Activated naive CD8-positive, alpha-beta T cell treated with anti-CD3 and anti-CD28 coated beads, Interleukin-2, amount 10 ng/mL, durations not matched to agents 7 days and 5 days (primary cell): ENCODE measurements at regions not wholly inside any gene's neighbourhood (a gene's known extent, or its start where the extent isn't known, plus 50 kb on each side); places are given as distances from the start of the nearest gene placed in this dataset.

Experiments used
- ATAC-seq: fragments of 150-1000 bp; cut with Tn5 transposase; one replicate; pipeline ENCODE4 v1.10.0; 2021; ENCODE audit warnings: low read depth, moderate library complexity
- POLR2A ChIA-PET: fragments of 350-600 bp; sonication (Branson Sonifier 250); formaldehyde crosslinking; loops from one replicate; lab custom pipeline; 2021; ENCODE audit warnings: antibody characterized with exemption; lab: Charles Lee
- DNase-seq: peaks from one replicate; pipeline ENCODE4 v3.0.0; 2021
- H3K27ac Mint-ChIP-seq: one replicate; pipeline ENCODE4 v1.8.0; 2022; ENCODE audit warnings: mild to moderate bottlenecking, mixed read lengths
- H3K27me3 Mint-ChIP-seq: one replicate; pipeline ENCODE4 v1.8.0; 2022; ENCODE audit warnings: mild to moderate bottlenecking, moderate library complexity, mixed read lengths
- H3K36me3 Mint-ChIP-seq: one replicate; pipeline ENCODE4 v1.8.0; 2021; ENCODE audit warnings: mild to moderate bottlenecking, mixed read lengths
- H3K4me1 Mint-ChIP-seq: one replicate; pipeline ENCODE4 v1.8.0; 2021; ENCODE audit warnings: mixed read lengths
- H3K4me3 Mint-ChIP-seq: one replicate; pipeline ENCODE4 v1.8.0; 2022; ENCODE audit warnings: mild to moderate bottlenecking, moderate library complexity, mixed read lengths
- H3K9me3 Mint-ChIP-seq: one replicate; pipeline ENCODE4 v1.8.0; 2021; ENCODE audit warnings: mixed read lengths

DNA sequence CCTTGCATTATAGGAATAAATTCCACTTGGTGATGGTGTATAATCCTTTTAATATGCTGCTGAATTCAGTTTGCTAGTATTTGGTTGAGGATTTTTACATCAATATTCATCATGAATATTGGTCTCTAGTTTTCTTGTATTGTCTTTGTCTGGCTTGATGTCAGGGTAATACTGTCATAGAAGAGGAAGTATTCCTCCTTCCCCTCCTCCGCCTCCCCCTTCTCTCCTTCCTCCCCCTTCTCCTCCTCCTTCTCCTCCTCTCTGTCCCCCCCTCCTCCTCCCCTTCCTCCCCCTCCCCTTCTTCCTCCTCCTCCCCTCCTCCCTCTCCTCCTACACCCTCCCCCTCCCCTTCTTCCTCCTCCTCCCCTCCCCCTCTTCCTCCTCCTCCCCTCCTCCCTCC is 65.8 kb downstream of the RGS12 start:
- Mint-ChIP-seq H3K27ac (no peak overlapping the region), H3K4me1 (no peaks in the 10 kb centered on the region), H3K9me3 (no peaks in the 10 kb centered on the region), H3K36me3 (no peaks in the 10 kb centered on the region), H3K4me3 (no peak overlapping the region), H3K27me3 (peaks cover 29% of the 10 kb centered on the region)
- DNase-seq (no peak), ATAC-seq (no peak)
- POLR2A ChIA-PET, result no interaction called here

DNA sequence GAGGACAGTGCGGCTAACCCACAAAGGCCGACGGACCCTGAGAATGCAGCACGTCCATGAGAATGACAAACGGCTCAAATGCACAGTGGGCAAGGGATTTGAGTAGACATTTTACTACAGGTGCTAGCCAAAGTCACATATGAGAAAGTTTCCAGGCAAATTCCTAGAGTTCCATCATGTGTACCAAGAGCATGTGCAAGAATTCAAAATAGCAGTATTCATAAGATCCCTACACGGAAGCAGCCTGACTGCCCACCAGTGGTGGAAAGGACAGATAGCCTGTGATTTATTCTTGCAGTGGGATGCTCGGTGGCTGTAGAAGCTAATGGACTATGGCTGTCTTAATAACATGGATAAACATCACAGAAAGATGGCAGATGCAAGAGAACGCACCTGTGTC is 68.0 kb downstream of the RGS12 start:
- H3K36me3 Mint-ChIP-seq, result no peaks in the 10 kb centered on the region
- no peak overlapping the region for H3K27ac Mint-ChIP-seq
- H3K4me3 Mint-ChIP-seq, result no peak overlapping the region
- ATAC-seq, result no peak
- peaks cover 29% of the 10 kb centered on the region for H3K27me3 Mint-ChIP-seq
- H3K9me3 Mint-ChIP-seq, result no peaks in the 10 kb centered on the region
- POLR2A ChIA-PET, result no interaction called here
- DNase-seq, result no peak
- H3K4me1 Mint-ChIP-seq, result no peaks in the 10 kb centered on the region

DNA sequence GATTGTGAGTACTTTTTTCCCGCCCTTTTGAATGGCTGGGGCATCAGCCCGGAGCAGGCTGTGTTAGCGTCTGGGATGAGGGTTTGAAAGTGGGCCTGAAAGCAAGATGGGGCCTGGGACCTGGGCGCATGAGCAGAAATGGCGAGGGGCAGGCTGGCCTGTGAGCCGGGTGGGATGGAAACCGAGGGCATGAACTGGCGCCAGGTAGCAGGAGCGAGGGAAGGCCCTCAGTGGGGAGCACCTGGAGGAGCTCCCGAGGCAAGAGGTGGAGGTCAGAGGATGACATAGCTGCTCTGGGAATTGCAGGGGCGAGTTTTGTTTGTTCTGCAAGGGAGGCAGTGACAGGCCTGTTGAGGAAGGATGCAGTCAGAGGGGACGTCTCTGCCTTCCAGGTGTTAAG is 68.6 kb downstream of the RGS12 start:
- POLR2A ChIA-PET, result no interaction called here
- no peaks in the 10 kb centered on the region for H3K4me1 Mint-ChIP-seq
- H3K27me3 Mint-ChIP-seq, result peaks cover 29% of the 10 kb centered on the region
- ATAC-seq (no peak), DNase-seq (no peak)
- no peaks in the 10 kb centered on the region for H3K9me3 Mint-ChIP-seq
- no peak overlapping the region for H3K27ac Mint-ChIP-seq
- no peaks in the 10 kb centered on the region for H3K36me3 Mint-ChIP-seq
- H3K4me3 Mint-ChIP-seq, result no peak overlapping the region

DNA sequence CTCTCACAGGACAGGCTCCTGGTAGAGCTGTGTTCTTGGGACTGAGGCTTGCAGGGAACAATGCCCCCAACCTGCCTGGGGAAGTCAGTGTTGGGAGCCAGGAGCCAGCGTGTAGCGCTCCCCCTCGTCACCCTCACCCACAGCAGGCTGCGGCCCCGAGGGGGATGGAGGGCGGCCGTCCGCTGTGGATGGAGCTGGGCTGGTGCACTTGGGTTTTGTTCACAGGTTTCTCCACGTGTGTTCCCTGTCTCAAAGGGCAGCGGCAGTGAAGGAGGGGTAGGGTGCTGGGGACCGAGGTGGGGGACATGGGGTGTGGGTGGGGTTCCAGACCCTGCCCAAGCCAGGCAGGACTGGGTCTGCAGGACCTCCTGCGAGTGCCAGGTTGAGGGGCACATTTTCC is 69.1 kb downstream of the RGS12 start:
- Mint-ChIP-seq H3K4me1 (no peaks in the 10 kb centered on the region), H3K36me3 (no peaks in the 10 kb centered on the region), H3K4me3 (no peak overlapping the region), H3K27me3 (peaks cover 29% of the 10 kb centered on the region), H3K9me3 (no peaks in the 10 kb centered on the region), H3K27ac (no peak overlapping the region)
- DNase-seq, result no peak
- POLR2A ChIA-PET, result no interaction called here
- no peak for ATAC-seq

DNA sequence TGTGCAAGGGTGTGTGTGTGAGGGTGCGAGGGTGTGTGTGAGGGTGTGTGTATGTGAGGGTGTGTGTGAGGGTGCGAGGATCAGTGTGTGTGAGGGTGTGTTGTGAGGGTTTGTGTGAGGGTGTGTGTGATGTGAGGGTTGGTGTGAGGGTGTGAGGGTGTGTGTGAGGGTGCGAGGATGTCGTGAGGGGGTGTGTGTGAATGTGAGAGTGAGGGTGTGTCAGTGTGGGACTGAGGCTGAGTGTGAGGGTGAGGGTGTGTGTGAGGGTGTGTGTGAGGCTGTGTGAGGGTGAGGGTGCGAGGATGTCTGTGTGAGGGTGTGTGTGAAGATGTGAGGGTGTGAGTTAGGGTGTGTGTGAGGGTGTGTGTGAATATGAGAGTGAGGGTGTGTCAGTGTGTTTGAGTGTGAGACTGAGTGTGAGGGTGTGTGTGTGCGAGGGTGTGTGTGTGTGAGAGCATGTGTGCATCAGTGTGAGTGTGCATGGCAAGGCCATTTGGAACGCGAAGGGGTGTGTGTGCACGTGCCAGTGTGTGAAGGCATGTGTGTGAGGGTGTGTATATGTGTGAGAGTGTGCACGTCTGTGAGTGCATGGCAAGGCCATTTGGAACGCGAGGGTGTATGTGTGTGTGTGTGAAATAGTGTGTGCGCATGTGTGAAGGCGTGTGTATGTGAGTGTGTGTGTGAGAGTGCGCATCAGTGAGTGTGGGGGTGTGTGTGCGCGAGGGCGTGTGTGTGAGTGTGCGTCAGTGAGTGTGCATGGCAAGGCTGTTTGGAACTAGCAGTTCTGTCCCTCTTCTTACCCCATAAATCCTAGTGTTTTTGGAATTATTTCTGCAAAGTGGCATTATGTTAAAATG is 69.8 kb downstream of the RGS12 start:
- ATAC-seq (no peak), DNase-seq (no peak)
- POLR2A ChIA-PET, result no interaction called here
- H3K4me3 Mint-ChIP-seq, result no peak overlapping the region
- H3K36me3 Mint-ChIP-seq, result no peaks in the 10 kb centered on the region
- peaks cover 21% of the 10 kb centered on the region for H3K27me3 Mint-ChIP-seq
- H3K27ac Mint-ChIP-seq, result no peak overlapping the region
- H3K9me3 Mint-ChIP-seq, result no peaks in the 10 kb centered on the region
- no peaks in the 10 kb centered on the region for H3K4me1 Mint-ChIP-seq

DNA sequence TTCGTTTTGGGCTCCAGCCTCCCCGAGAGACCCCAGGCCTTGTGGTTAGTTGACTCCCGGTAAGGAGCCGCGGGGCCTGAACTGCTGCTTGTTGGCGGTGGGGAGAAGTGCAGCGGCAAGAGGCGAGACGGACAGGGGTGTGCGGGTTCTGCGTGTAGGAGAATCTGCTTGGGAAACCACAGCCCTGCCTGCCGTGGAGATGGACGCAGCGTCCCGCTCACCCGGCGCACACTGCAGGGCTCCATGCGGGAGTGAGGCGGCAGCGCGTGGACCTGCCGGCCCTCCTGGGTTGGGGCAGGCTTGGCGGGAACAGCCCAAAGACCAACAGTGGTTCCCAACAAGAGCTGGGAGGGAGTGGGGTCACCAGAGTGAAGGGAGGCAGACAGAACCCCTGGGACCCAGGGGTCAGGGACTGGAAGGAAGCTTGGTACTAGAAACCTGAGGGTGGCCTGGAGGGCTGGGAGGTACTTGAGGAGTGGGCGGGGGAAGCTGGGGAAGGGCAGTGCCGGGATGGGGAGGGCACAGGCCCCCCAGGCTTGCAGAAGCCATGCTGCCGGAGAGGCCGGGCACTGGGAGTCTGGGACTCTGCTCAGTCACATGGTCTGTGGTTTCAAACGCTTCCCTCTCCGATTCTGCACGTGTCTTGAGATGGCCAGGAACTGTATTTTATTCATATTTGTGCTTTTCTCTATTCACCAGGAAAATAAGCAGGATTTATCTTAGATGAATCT is 70.8 kb downstream of the RGS12 start:
- no peaks in the 10 kb centered on the region for H3K36me3 Mint-ChIP-seq
- no peak for DNase-seq
- no peak overlapping the region for H3K27ac Mint-ChIP-seq
- H3K9me3 Mint-ChIP-seq, result no peaks in the 10 kb centered on the region
- no peak for ATAC-seq
- POLR2A ChIA-PET, result no interaction called here
- H3K4me1 Mint-ChIP-seq, result peaks cover 4% of the 10 kb centered on the region
- peaks cover 16% of the 10 kb centered on the region for H3K27me3 Mint-ChIP-seq
- H3K4me3 Mint-ChIP-seq, result no peak overlapping the region

DNA sequence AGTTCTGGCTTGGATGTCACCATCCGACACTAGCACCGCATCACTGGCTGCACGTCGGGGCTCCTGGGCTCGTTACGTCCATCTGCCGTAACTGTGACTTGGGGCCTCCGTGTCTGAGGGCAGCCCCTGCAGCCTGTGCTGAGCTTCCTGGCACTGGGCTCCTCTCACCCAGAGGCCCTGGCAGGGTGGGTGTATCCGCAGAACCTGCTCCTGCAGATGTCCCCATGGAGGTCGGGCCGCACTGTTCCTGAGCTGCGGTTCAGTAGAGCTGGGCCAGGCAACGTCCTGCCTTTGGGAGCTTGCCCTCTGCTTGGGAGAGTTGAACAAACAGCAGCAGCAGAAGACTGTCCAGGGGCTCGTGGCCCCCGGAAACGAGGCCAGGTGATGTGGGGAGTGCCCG is 71.4 kb downstream of the RGS12 start:
- ATAC-seq, result no peak
- no peaks in the 10 kb centered on the region for H3K36me3 Mint-ChIP-seq
- H3K4me1 Mint-ChIP-seq, result peaks cover 10% of the 10 kb centered on the region
- POLR2A ChIA-PET, result no interaction called here
- H3K4me3 Mint-ChIP-seq, result no peak overlapping the region
- DNase-seq, result no peak
- peaks cover 16% of the 10 kb centered on the region for H3K27me3 Mint-ChIP-seq
- no peak overlapping the region for H3K27ac Mint-ChIP-seq
- no peaks in the 10 kb centered on the region for H3K9me3 Mint-ChIP-seq

DNA sequence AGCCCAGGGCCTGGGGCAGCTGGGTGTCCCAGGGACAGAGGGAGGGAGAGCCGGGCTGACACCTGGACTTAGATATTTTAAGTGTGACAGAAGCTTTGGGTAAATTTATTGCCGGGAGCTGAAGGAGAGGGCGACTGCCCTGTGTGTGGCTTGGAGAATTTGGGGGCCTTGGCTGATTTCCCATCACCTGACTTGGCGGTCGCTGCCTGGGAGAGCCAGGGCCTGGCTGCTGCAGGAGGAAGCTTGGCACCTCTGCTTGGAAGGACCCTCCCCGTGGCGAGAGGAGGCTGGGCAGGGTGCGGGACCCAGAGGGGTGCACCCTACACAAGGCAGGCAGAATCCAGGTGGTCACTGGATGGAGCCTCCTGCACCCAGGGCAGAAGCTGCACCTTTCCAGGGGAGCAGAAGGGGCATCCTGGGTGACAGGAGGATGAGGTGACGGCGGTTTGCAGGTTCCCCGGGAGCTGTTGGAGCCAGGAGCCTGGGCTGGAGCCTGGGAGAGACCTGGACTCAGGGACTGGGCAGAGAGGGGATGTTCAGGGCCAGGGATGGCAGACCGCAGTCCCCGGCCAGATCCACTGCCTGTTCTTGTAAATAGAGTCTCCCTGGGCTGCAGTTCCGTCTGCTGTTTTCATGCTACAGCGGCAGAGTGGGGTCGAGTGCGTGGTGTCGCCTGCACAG is 72.0 kb downstream of the RGS12 start:
- no peak for ATAC-seq
- Mint-ChIP-seq H3K9me3 (no peaks in the 10 kb centered on the region), H3K36me3 (no peaks in the 10 kb centered on the region), H3K4me3 (no peak overlapping the region), H3K27ac (no peak overlapping the region), H3K27me3 (peaks cover 14% of the 10 kb centered on the region), H3K4me1 (peaks cover 16% of the 10 kb centered on the region)
- POLR2A ChIA-PET, result no interaction called here
- DNase-seq, result no peak

DNA sequence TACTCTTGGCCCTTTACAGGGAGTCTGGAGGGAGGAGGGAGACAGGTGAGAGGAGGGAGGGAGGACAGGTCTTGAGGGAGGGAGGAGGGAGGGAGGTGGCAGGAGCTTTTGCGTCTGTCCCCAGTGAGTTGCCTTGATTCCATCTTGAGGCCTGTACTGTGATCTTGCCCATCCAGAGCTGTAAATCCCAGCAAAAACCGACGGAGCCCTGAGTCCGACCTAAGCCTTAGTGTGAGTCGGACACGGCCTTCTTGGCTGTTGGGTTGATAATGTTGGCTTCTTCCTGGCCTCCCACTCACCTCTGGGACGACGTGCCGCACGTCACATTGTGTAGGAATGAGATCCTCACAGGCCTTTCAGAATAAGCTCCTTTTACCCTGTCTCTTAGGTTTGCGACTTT is 72.5 kb downstream of the RGS12 start:
- POLR2A ChIA-PET, result no interaction called here
- Mint-ChIP-seq H3K9me3 (no peaks in the 10 kb centered on the region), H3K27ac (no peak overlapping the region), H3K4me3 (no peak overlapping the region), H3K36me3 (no peaks in the 10 kb centered on the region), H3K4me1 (peaks cover 20% of the 10 kb centered on the region), H3K27me3 (peaks cover 17% of the 10 kb centered on the region)
- DNase-seq, result no peak
- ATAC-seq, result no peak

DNA sequence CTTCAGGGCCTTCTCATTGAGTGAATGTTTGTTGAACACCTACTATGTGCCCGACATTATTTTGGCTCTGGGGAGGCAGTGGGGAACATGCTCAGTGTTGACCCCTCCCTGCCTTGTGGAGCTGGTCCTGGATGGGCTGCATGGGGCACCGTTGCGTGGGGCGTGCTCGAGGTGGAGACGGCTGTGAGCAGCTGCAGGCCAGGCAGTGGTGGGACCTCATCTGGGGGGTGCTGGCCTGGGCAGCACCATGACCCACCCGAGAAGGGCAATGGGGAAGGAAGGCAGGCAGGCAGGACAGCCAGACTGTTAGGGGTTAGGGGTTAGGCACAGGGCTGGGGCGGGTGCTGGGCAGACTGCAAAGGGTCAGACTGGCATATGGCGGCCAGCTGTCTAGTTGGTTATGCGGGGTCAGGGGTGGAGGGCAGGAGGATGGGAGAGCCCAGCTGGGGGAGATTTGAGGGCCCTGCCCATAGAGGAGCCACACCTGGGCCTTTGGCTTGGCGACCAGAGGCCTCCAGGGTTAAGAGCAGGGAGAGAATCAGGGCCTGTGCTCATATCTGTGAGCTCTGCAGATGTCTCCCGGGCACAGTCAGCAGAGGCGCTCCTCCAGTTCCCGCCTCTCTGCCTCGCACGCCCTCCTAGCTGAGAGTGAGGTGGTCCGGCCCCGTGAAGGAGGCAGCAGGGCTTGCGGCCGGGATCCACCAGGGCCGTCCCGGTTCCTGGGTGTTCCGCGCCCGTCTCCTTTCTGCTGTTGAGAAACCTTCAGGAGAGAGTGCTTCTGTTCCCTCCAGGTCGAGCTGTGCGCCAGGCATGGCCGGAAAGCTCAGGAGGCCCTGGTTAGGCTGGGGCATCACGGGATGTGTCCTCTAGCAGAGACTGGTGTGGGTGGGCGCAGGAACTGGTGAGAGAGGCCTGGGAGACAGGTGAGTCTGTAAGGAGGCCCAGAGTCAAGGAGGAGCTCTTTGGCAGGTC is 73.3 kb downstream of the RGS12 start:
- Mint-ChIP-seq H3K27me3 (peaks cover 24% of the 10 kb centered on the region), H3K9me3 (no peaks in the 10 kb centered on the region), H3K36me3 (no peaks in the 10 kb centered on the region), H3K4me3 (no peak overlapping the region), H3K4me1 (peaks cover 20% of the 10 kb centered on the region), H3K27ac (no peak overlapping the region)
- POLR2A ChIA-PET, result no interaction called here
- no peak for DNase-seq
- no peak for ATAC-seq

DNA sequence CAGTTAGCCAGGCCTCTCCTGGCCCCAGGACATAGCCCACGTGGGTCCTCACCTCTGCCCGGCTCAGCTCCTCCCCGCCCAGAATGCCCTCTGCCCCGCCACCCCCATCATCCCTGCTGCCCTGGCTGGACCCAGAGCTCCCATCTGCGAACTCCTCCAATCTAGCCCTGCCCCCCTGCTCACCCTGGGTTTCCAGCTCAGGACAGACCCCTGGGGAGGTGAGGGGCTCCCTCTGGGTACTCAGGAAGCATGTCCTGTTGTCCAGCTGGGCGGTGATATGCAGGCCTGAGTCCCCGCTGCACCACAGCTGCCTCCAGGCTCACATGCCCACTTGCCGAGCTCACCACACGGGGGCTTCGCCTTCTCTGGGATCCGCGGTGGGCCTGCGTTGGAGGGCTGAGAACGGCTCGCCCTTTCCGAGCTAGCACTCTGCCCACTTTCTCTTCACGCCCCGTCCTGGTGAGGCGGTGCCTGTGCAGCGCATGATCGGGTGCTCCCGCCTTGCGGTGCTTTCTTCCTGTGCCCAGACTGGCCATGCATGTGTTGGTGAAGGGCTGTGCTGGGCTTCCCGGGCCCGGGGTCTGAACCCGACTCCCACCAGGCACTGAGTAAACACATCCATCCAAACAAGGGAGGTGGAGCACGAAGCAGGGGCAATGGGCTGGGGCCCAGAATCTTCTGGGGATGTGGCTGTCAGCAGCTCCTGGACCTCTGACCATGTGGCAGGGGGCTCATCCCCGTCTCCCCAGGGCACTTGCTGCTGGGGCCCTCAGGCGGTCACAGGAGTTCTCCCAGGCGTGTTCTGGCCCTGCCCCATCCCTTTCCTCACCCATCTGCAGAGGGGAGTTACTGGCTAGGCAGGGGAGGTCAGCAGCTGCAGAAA is 74.3 kb downstream of the RGS12 start:
- DNase-seq (no peak), ATAC-seq (no peak)
- POLR2A ChIA-PET, result no interaction called here
- H3K27me3 Mint-ChIP-seq, result peaks cover 25% of the 10 kb centered on the region
- H3K9me3 Mint-ChIP-seq, result no peaks in the 10 kb centered on the region
- H3K4me3 Mint-ChIP-seq, result no peak overlapping the region
- no peaks in the 10 kb centered on the region for H3K36me3 Mint-ChIP-seq
- no peak overlapping the region for H3K27ac Mint-ChIP-seq
- peaks cover 20% of the 10 kb centered on the region for H3K4me1 Mint-ChIP-seq

DNA sequence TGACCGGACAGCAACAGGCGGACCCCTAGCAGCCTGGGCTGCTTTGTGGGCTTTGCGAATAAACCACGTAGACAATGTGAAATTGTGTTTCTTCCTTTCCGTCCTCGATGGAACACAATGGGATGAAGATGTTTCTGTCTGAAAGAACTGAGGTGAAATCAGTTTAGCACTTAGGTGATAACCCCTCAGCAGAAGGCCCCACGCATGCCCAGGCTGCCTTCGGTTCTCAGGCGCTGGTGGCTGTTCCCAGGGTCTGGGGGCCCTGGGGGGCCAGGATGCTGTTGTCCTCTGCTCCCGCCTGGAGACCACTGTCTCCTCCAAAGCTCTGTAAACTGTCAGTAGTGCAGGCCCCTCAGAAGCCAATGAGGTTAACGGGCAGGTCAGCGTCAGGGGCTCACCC is 73.9 kb upstream of the HGFAC start:
- no peak overlapping the region for H3K27ac Mint-ChIP-seq
- peaks cover 30% of the 10 kb centered on the region for H3K27me3 Mint-ChIP-seq
- peaks cover 20% of the 10 kb centered on the region for H3K4me1 Mint-ChIP-seq
- POLR2A ChIA-PET, result no interaction called here
- no peak for DNase-seq
- no peak overlapping the region for H3K4me3 Mint-ChIP-seq
- no peaks in the 10 kb centered on the region for H3K9me3 Mint-ChIP-seq
- no peaks in the 10 kb centered on the region for H3K36me3 Mint-ChIP-seq
- no peak for ATAC-seq
